HepG2 (cell line): ENCODE measurements at regions not wholly inside any gene's neighbourhood (a gene's known extent, or its start where the extent isn't known, plus 50 kb on each side); places are given as distances from the start of the nearest gene placed in this dataset.

Source experiments
- ATAC-seq: fragments of 200-7000 bp; cut with Tn5 transposase; 3 replicates; pipeline ENCODE4 v1.9.1; 2020; ENCODE audit warnings: mild to moderate bottlenecking, moderate library complexity
- BruUV-seq: library from RNA; stranded (reverse); fragments of 400-500 nt; replicated peaks from 2 replicates; lab custom pipeline; 2021; lab: Mats Ljungman, UMichigan
- CTCF ChIA-PET: fragments of 300-600 bp; formaldehyde crosslinking; extraction: SDS; loops from one replicate; lab custom pipeline; 2021; ENCODE audit warnings: low total read pairs, inconsistent platforms, low intra/inter-chr PET ratio; lab: Yijun Ruan, JAX
- POLR2A ChIA-PET: fragments of 350-600 bp; sonication (Branson Sonifier 250); formaldehyde crosslinking; loops from one replicate; lab custom pipeline; 2020; ENCODE audit warnings: antibody characterized with exemption, inconsistent platforms; lab: Yijun Ruan, JAX
- DNase-seq: peaks from one replicate; pipeline ENCODE4 v3.0.0-alpha.2; 2015; ENCODE audit warnings: low spot score
- FAIRE-seq: peaks from 3 replicates; lab custom pipeline; 2011; peaks lifted over from hg19 to GRCh38; lab: Jason Lieb, UNC
- H2AFZ ChIP-seq: one replicate; pipeline ENCODE4 v1.6.1; 2011; ENCODE audit warnings: low read length, inconsistent platforms
- H3K27ac ChIP-seq: fragments of 300-600 bp; 3 replicates; pipeline ENCODE4 v1.8.0; 2011; ENCODE audit warnings: mixed run types, mild to moderate bottlenecking, mixed read lengths, low read length, inconsistent platforms; ENCODE audit not compliant: insufficient read depth; ENCODE audit errors: extremely low read length
- H3K27me3 ChIP-seq, 2 experiments: fragments of 200-600 bp in 1 of 2; 2 replicates in 1 of 2; 3 replicates in 1 of 2; pipeline versions ENCODE4 v1.6.0 to v1.8.0; 2011; ENCODE audit warnings: low read length in 2 of 2, mild to moderate bottlenecking in 2 of 2, moderate library complexity in 2 of 2, inconsistent platforms in 1 of 2; ENCODE audit not compliant: insufficient read depth in 2 of 2, control insufficient read depth in 1 of 2
- H3K36me3 ChIP-seq, 2 experiments: fragments of 200-600 bp in 1 of 2; replicated peaks in 1 of 2; 2 replicates in 1 of 2; 3 replicates in 1 of 2; pipeline versions ENCODE4 v1.5.1 to v1.8.0; 2011; ENCODE audit warnings: low read length in 2 of 2, inconsistent platforms in 1 of 2; ENCODE audit not compliant: insufficient read depth in 2 of 2, control insufficient read depth in 1 of 2
- H3K4me1 ChIP-seq: 2 replicates; pipeline ENCODE4 v1.5.1; 2012; ENCODE audit warnings: low read length, inconsistent platforms; ENCODE audit not compliant: insufficient read depth
- H3K4me2 ChIP-seq: 2 replicates; pipeline ENCODE4 v1.6.0; 2011; ENCODE audit warnings: low read depth, low read length, inconsistent platforms
- H3K4me3 ChIP-seq, 3 experiments: fragments of 200-600 bp in 1 of 3; sonication (generic), shearing (Covaris generic) in 1 of 3; replicated peaks in 1 of 3; 2 replicates each; pipeline ENCODE4 v1.5.1; 2011 to 2016; ENCODE audit warnings: low read length in 3 of 3, inconsistent platforms in 2 of 3, low read depth in 2 of 3, mild to moderate bottlenecking in 2 of 3, control low read depth in 1 of 3, mixed read lengths in 1 of 3; ENCODE audit not compliant: insufficient read depth in 1 of 3
- H3K79me2 ChIP-seq: one replicate; pipeline ENCODE4 v1.6.1; 2011; ENCODE audit warnings: low read length, inconsistent platforms; ENCODE audit not compliant: insufficient read depth
- H3K9ac ChIP-seq: 2 replicates; pipeline ENCODE4 v1.6.0; 2011; ENCODE audit warnings: mild to moderate bottlenecking, low read depth, low read length, inconsistent platforms; ENCODE audit not compliant: insufficient read depth
- H3K9me3 ChIP-seq: 2 replicates; pipeline ENCODE4 v1.5.1; 2012; ENCODE audit warnings: mild to moderate bottlenecking, low read length
- H4K20me1 ChIP-seq: 2 replicates; pipeline ENCODE4 v1.6.0; 2011; ENCODE audit warnings: inconsistent platforms, mild to moderate bottlenecking, low read length, moderate library complexity; ENCODE audit not compliant: insufficient read depth
- CBFB ChIP-seq: sonication (generic); formaldehyde crosslinking; IDR thresholded peaks from 2 replicates; pipeline ENCODE4 v1.4.0; 2020; ENCODE audit warnings: missing genetic modification reagents
- CREM ChIP-seq, 2 experiments: sonication (generic) in 1 of 2; formaldehyde crosslinking in 1 of 2; IDR thresholded peaks; 2 replicates each; pipeline versions ENCODE4 v1.4.0 to v1.6.1; 2016 to 2020; ENCODE audit warnings: antibody characterized with exemption in 1 of 2, mild to moderate bottlenecking in 1 of 2, missing genetic modification reagents in 1 of 2
- DDIT3 ChIP-seq: sonication (generic); formaldehyde crosslinking; IDR thresholded peaks from 2 replicates; pipeline ENCODE4 v1.4.0; 2020; ENCODE audit warnings: mild to moderate bottlenecking, missing genetic modification reagents
- ELF1 ChIP-seq: sonication (generic); formaldehyde crosslinking; IDR thresholded peaks from 2 replicates; pipeline ENCODE4 v1.4.0; 2020; ENCODE audit warnings: missing genetic modification reagents
- HNF4A ChIP-seq: sonication (generic); formaldehyde crosslinking; IDR thresholded peaks from 2 replicates; pipeline ENCODE4 v1.4.0; 2020; ENCODE audit warnings: missing genetic modification reagents
- HNRNPK ChIP-seq: fragments of 200-400 bp; formaldehyde crosslinking; IDR thresholded peaks from 2 replicates; pipeline ENCODE4 v1.6.1; 2018; ENCODE audit warnings: low read length, low read depth, moderate library complexity, mild to moderate bottlenecking; ENCODE audit not compliant: poor library complexity, severe bottlenecking
- JDP2 ChIP-seq: sonication (generic); formaldehyde crosslinking; IDR thresholded peaks from 2 replicates; pipeline ENCODE4 v1.8.1; 2022; ENCODE audit warnings: missing genetic modification reagents, borderline replicate concordance
- NAIF1 ChIP-seq: sonication (generic); formaldehyde crosslinking; IDR thresholded peaks from 2 replicates; pipeline ENCODE4 v1.5.0; 2020; ENCODE audit warnings: mild to moderate bottlenecking, missing genetic modification reagents, borderline replicate concordance
- PREB ChIP-seq: sonication (generic); formaldehyde crosslinking; IDR thresholded peaks from 2 replicates; pipeline ENCODE4 v1.4.0; 2020; ENCODE audit warnings: missing genetic modification reagents
- TERF1 ChIP-seq: sonication (generic); formaldehyde crosslinking; IDR thresholded peaks from 2 replicates; pipeline ENCODE4 v1.8.0; 2022; ENCODE audit warnings: mild to moderate bottlenecking, missing genetic modification reagents, moderate library complexity
- XRCC5 ChIP-seq: fragments of 200-400 bp; formaldehyde crosslinking; optimal IDR thresholded peaks from 2 replicates; pipeline ENCODE3; 2017; ENCODE audit warnings: mild to moderate bottlenecking, low read length
- ZNF230 ChIP-seq: sonication (generic); formaldehyde crosslinking; IDR thresholded peaks from 2 replicates; pipeline ENCODE4 v1.4.0; 2020; ENCODE audit warnings: mild to moderate bottlenecking, missing genetic modification reagents
- ZNF740 ChIP-seq: sonication (generic); formaldehyde crosslinking; IDR thresholded peaks from 2 replicates; pipeline ENCODE4 v1.4.0; 2020; ENCODE audit warnings: missing genetic modification reagents
- WGBS: methylation state at CpG from one replicate; pipeline ENCODE4 v1.1.6; 2017; ENCODE audit warnings: low lambda C conversion rate; 5-methylcytosine and 5-hydroxymethylcytosine counted together
- in situ Hi-C: cut with HindIII; loops from 2 replicates; pipeline ENCODE4 v1.10.0; 2017; ENCODE audit warnings: low pct_unique_long_range_greater_than_20kb; ENCODE audit not compliant: extremely low pct_ligation_motif_present
- intact Hi-C: fragments of 100-400 bp; cut with micrococcal nuclease; formaldehyde crosslinking; loops from one replicate; pipeline ENCODE4 v1.10.0; 2022; ENCODE audit not compliant: unreplicated experiment
- TF ChIP-seq, protein P1 (sequence below): sonication (generic); formaldehyde crosslinking; IDR thresholded peaks from 2 replicates; pipeline ENCODE4 v1.4.0; 2020; ENCODE audit warnings: missing genetic modification reagents, borderline replicate concordance
- TF ChIP-seq, protein P2 (sequence below): sonication (generic); formaldehyde crosslinking; IDR thresholded peaks from 2 replicates; pipeline ENCODE4 v1.4.0; 2020; ENCODE audit warnings: missing genetic modification reagents
- TF ChIP-seq, protein P3 (sequence below): IDR thresholded peaks from 2 replicates; pipeline ENCODE4 v1.6.1; 2016; ENCODE audit warnings: mild to moderate bottlenecking

DNA sequence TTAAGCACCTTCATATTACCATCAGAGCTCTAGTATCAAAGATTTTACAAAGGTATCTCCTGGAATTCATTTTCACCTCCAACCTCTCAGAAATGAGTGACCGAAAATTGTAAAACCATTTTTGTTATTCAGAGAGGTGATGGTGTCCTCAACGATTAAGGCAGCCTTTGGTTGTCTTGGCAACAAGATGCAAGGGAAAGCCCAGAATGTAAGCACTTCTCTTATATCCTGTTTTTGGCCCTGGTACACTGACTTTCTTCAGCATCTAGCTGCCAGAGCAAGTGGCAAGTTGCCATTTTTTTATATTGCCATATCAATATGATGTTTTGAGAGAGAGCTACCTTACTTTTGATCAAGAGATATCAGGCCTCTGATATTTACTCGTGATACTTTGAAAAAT lies 384.9 kb upstream of the NECTIN3 start:
- H3K36me3 ChIP-seq = no peaks in the 10 kb centered on the region
- H3K27me3 ChIP-seq = no peaks in the 10 kb centered on the region
- intact Hi-C loops = no loop called here
- H3K27ac ChIP-seq = no peak overlapping the region
- POLR2A ChIA-PET = no interaction called here
- H3K79me2 ChIP-seq = no peaks in the 10 kb centered on the region
- no peaks in the 10 kb centered on the region for H4K20me1 ChIP-seq
- no TSS peak for BruUV-seq
- H3K4me1 ChIP-seq = no peaks in the 10 kb centered on the region
- ATAC-seq (no peak), FAIRE-seq (no peak), DNase-seq (no peak)
- no peak overlapping the region for H3K4me3 ChIP-seq
- H3K9me3 ChIP-seq = no peaks in the 10 kb centered on the region
- no peak overlapping the region for H3K4me2 ChIP-seq
- no peak overlapping the region for H2AFZ ChIP-seq
- in situ Hi-C loops = no loop called here
- 30% methylated on average over 3 of the region's 3 CpGs for WGBS
- CTCF ChIA-PET = no interaction called here
- no peak overlapping the region for H3K9ac ChIP-seq
- TF ChIP-seq, protein P1, sequence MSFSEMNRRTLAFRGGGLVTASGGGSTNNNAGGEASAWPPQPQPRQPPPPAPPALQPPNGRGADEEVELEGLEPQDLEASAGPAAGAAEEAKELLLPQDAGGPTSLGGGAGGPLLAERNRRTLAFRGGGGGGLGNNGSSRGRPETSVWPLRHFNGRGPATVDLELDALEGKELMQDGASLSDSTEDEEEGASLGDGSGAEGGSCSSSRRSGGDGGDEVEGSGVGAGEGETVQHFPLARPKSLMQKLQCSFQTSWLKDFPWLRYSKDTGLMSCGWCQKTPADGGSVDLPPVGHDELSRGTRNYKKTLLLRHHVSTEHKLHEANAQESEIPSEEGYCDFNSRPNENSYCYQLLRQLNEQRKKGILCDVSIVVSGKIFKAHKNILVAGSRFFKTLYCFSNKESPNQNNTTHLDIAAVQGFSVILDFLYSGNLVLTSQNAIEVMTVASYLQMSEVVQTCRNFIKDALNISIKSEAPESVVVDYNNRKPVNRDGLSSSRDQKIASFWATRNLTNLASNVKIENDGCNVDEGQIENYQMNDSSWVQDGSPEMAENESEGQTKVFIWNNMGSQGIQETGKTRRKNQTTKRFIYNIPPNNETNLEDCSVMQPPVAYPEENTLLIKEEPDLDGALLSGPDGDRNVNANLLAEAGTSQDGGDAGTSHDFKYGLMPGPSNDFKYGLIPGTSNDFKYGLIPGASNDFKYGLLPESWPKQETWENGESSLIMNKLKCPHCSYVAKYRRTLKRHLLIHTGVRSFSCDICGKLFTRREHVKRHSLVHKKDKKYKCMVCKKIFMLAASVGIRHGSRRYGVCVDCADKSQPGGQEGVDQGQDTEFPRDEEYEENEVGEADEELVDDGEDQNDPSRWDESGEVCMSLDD (CRISPR knock-in tag) = no peak
- TF ChIP-seq ZNF740 (CRISPR knock-in tag) (no peak), XRCC5 (no peak), HNF4A (CRISPR knock-in tag) (no peak), TERF1 (no peak), HNRNPK (no peak), JDP2 (CRISPR knock-in tag) (no peak), NAIF1 (no peak), CBFB (CRISPR knock-in tag) (no peak), ZNF230 (no peak), PREB (CRISPR knock-in tag) (no peak), ELF1 (CRISPR knock-in tag) (no peak), DDIT3 (CRISPR knock-in tag) (no peak), CREM (IDR thresholded peaks at IDR 0.05) (no peak), CREM (CRISPR knock-in tag; IDR thresholded peaks at IDR 0.05) (no peak)
- TF ChIP-seq, protein P2, sequence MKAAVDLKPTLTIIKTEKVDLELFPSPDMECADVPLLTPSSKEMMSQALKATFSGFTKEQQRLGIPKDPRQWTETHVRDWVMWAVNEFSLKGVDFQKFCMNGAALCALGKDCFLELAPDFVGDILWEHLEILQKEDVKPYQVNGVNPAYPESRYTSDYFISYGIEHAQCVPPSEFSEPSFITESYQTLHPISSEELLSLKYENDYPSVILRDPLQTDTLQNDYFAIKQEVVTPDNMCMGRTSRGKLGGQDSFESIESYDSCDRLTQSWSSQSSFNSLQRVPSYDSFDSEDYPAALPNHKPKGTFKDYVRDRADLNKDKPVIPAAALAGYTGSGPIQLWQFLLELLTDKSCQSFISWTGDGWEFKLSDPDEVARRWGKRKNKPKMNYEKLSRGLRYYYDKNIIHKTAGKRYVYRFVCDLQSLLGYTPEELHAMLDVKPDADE (CRISPR knock-in tag) = no peak
- TF ChIP-seq, protein P3, sequence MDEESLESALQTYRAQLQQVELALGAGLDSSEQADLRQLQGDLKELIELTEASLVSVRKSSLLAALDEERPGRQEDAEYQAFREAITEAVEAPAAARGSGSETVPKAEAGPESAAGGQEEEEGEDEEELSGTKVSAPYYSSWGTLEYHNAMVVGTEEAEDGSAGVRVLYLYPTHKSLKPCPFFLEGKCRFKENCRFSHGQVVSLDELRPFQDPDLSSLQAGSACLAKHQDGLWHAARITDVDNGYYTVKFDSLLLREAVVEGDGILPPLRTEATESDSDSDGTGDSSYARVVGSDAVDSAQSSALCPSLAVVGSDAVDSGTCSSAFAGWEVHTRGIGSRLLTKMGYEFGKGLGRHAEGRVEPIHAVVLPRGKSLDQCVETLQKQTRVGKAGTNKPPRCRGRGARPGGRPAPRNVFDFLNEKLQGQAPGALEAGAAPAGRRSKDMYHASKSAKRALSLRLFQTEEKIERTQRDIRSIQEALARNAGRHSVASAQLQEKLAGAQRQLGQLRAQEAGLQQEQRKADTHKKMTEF (CRISPR knock-in tag) = no peak
